ENCODE measurements at regions not wholly inside any gene's neighbourhood (a gene's known extent, or its start where the extent isn't known, plus 50 kb on each side); places are given as distances from the start of the nearest gene placed in this dataset.

GRCh38 chr3:159922193-159922840, 66.3 kb upstream of the IL12A start:
- TF ChIP-seq TCF4 (CRISPR knock-in tag; IDR thresholded peaks at IDR 0.05; ENCODE audit: borderline replicate concordance) (no peak), GLIS3 (CRISPR knock-in tag; IDR thresholded peaks at IDR 0.05) (no peak), ARNTL (CRISPR knock-in tag; IDR thresholded peaks at IDR 0.05; ENCODE audit: borderline replicate concordance, low read depth) (no peak)

All from SK-N-SH treated with all-trans-retinoic acid at 6 μM for 48 hours (cell line).